Activated B cell treated with CpG ODN at 0.5 μM for 24 hours (primary cell): ENCODE measurements at regions not wholly inside any gene's neighbourhood (a gene's known extent, or its start where the extent isn't known, plus 50 kb on each side); places are given as distances from the start of the nearest gene placed in this dataset.

Experiments
- ATAC-seq: fragments of 200-7000 bp; cut with Tn5 transposase; one replicate; pipeline ENCODE4 v1.10.0; 2021; ENCODE audit warnings: low read depth, mild to moderate bottlenecking, moderate library complexity
- CTCF ChIA-PET: fragments of 350-600 bp; sonication (Branson Sonifier 250); formaldehyde crosslinking; loops from one replicate; lab custom pipeline; 2021; ENCODE audit warnings: antibody characterized with exemption; lab: Charles Lee
- POLR2A ChIA-PET: fragments of 350-600 bp; sonication (Branson Sonifier 250); formaldehyde crosslinking; loops from one replicate; lab custom pipeline; 2021; ENCODE audit warnings: antibody characterized with exemption; lab: Charles Lee
- DNase-seq: peaks from one replicate; pipeline ENCODE4 v3.0.0; 2022
- H3K27ac Mint-ChIP-seq: one replicate; pipeline ENCODE4 v1.8.0; 2020; ENCODE audit warnings: mixed read lengths
- H3K27me3 Mint-ChIP-seq: one replicate; pipeline ENCODE4 v1.8.0; 2021; ENCODE audit warnings: mixed read lengths
- H3K36me3 Mint-ChIP-seq: one replicate; pipeline ENCODE4 v1.8.0; 2021; ENCODE audit warnings: low read depth, mixed read lengths
- H3K4me1 Mint-ChIP-seq: one replicate; pipeline ENCODE4 v1.8.0; 2021; ENCODE audit warnings: mixed read lengths
- H3K4me3 Mint-ChIP-seq: one replicate; pipeline ENCODE4 v1.8.0; 2020; ENCODE audit warnings: mild to moderate bottlenecking, mixed read lengths
- H3K9me3 Mint-ChIP-seq: one replicate; pipeline ENCODE4 v1.8.0; 2020; ENCODE audit warnings: mixed read lengths
- CTCF ChIP-seq: fragments of 200-600 bp; IDR thresholded peaks from one replicate; pipeline ENCODE4 v1.8.0; 2022; ENCODE audit warnings: antibody characterized with exemption, mild to moderate bottlenecking
- intact Hi-C: fragments of 100-400 bp; cut with micrococcal nuclease; formaldehyde crosslinking; loops from one replicate; pipeline ENCODE4 v1.15.1; 2024

GRCh38 chr1:99594205-99594604, 51.7 kb upstream of the PALMD start:
- TF ChIP-seq CTCF = no peak
- no peak for DNase-seq
- no peaks in the 10 kb centered on the region for H3K4me1 Mint-ChIP-seq
- CTCF ChIA-PET = no interaction called here
- intact Hi-C loops = no loop called here
- POLR2A ChIA-PET = no interaction called here
- H3K27ac Mint-ChIP-seq = no peak overlapping the region
- no peaks in the 10 kb centered on the region for H3K27me3 Mint-ChIP-seq
- ATAC-seq = no peak
- H3K9me3 Mint-ChIP-seq = peaks cover 2% of the 10 kb centered on the region
- no peaks in the 10 kb centered on the region for H3K36me3 Mint-ChIP-seq
- no peak overlapping the region for H3K4me3 Mint-ChIP-seq

- no peak overlapping the region for H3K27ac Mint-ChIP-seq
- no peaks in the 10 kb centered on the region for H3K36me3 Mint-ChIP-seq
- H3K4me3 Mint-ChIP-seq = no peak overlapping the region
- DNase-seq (no peak), ATAC-seq (no peak)
- H3K4me1 Mint-ChIP-seq = no peaks in the 10 kb centered on the region
- intact Hi-C loops = no loop called here
- no peak for TF ChIP-seq CTCF
- CTCF ChIA-PET = no interaction called here
- no peaks in the 10 kb centered on the region for H3K27me3 Mint-ChIP-seq
- H3K9me3 Mint-ChIP-seq = peaks cover 2% of the 10 kb centered on the region
- POLR2A ChIA-PET = no interaction called here
These were observed 50.9 kb upstream of the PALMD start for GRCh38 chr1:99595041-99595440.

GRCh38 chr1:99595441-99595840, 50.5 kb upstream of the PALMD start:
- DNase-seq = no peak
- no peaks in the 10 kb centered on the region for H3K36me3 Mint-ChIP-seq
- H3K27ac Mint-ChIP-seq = no peak overlapping the region
- intact Hi-C loops = no loop called here
- ChIA-PET POLR2A (no interaction called here), CTCF (interaction anchor here (0.6 kb wide), 1 partner anchor 45 kb away, joined by 4 read pairs; no protein-coding TSS in a partner anchor)
- no peak for TF ChIP-seq CTCF
- no peak overlapping the region for H3K4me3 Mint-ChIP-seq
- no peaks in the 10 kb centered on the region for H3K4me1 Mint-ChIP-seq
- H3K27me3 Mint-ChIP-seq = no peaks in the 10 kb centered on the region
- H3K9me3 Mint-ChIP-seq = peaks cover 2% of the 10 kb centered on the region
- ATAC-seq = no peak
